T-cell (primary cell): ENCODE measurements at regions not wholly inside any gene's neighbourhood (a gene's known extent, or its start where the extent isn't known, plus 50 kb on each side); places are given as distances from the start of the nearest gene placed in this dataset.
"Not testable (repeated sequence)": the region's sequence is repeated elsewhere in the genome, so short reads cannot be mapped to it uniquely, and the experiment has no call there.

Source experiments
- ATAC-seq, 4 experiments: fragments of 200-7000 bp in 3 of 4; fragments of 150-1000 bp in 1 of 4; cut with Tn5 transposase; replicated peaks in 1 of 4; 1 replicate in 3 of 4; 2 replicates in 1 of 4; pipeline ENCODE4 v1.10.0; 2021; ENCODE audit warnings: moderate library complexity in 3 of 4, mild to moderate bottlenecking in 2 of 4, moderate number of reproducible peaks in 1 of 4
- CTCF ChIA-PET, 2 donors: fragments of 300-600 bp; sonication (Branson Sonifier 250); formaldehyde crosslinking; loops; one replicate each; lab custom pipeline; 2022; ENCODE audit warnings: antibody characterized with exemption in 2 of 2; lab: Charles Lee
- POLR2A ChIA-PET, 2 donors: fragments of 300-600 bp; sonication (Branson Sonifier 250); formaldehyde crosslinking; loops; one replicate each; lab custom pipeline; 2022; ENCODE audit warnings: antibody characterized with exemption in 2 of 2; lab: Charles Lee
- DNase-seq, 35 experiments: peaks; one replicate each; pipeline versions ENCODE4 v3.0.0 to v3.0.0-alpha.2; 2013 to 2023
- H3K27ac ChIP-seq: one replicate; pipeline ENCODE4 v1.5.1; 2013; ENCODE audit warnings: low read length
- H3K27me3 ChIP-seq, 2 experiments: replicated peaks in 1 of 2; 1 replicate in 1 of 2; 2 replicates in 1 of 2; pipeline versions ENCODE4 v1.6.1 to v1.7.0; 2013; ENCODE audit warnings: low read length in 1 of 2, mixed read lengths in 1 of 2; ENCODE audit not compliant: control insufficient read depth in 2 of 2, insufficient read depth in 2 of 2; ENCODE audit errors: extremely low read depth in 1 of 2
- H3K36me3 ChIP-seq, 2 donors: 1 replicate in 1 of 2; 2 replicates in 1 of 2; pipeline versions ENCODE4 v1.6.1 to v1.7.0; 2013; ENCODE audit warnings: low read length in 1 of 2; ENCODE audit not compliant: control insufficient read depth in 2 of 2, insufficient read depth in 1 of 2; ENCODE audit errors: extremely low read depth in 1 of 2
- H3K4me1 ChIP-seq, 2 experiments: 1 replicate in 1 of 2; 2 replicates in 1 of 2; pipeline versions ENCODE4 v1.6.1 to v1.7.0; 2013; ENCODE audit warnings: low read length in 2 of 2, mixed read lengths in 1 of 2; ENCODE audit not compliant: insufficient read depth in 2 of 2, control insufficient read depth in 1 of 2; ENCODE audit errors: extremely low read depth in 1 of 2
- H3K4me3 ChIP-seq, 2 donors: 1 replicate in 1 of 2; 2 replicates in 1 of 2; pipeline versions ENCODE4 v1.5.1 to v1.7.0; 2013; ENCODE audit warnings: mild to moderate bottlenecking in 2 of 2, low read length in 1 of 2, moderate library complexity in 1 of 2; ENCODE audit not compliant: control insufficient read depth in 1 of 2; ENCODE audit errors: extremely low read depth in 1 of 2
- H3K9me3 ChIP-seq: 2 replicates; pipeline ENCODE4 v1.7.0; 2013
- H3K27ac Mint-ChIP-seq, 2 donors: one replicate each; pipeline ENCODE4 v1.8.0; 2020 to 2021; ENCODE audit warnings: mild to moderate bottlenecking in 2 of 2, mixed read lengths in 2 of 2
- H3K27me3 Mint-ChIP-seq, 2 donors: one replicate each; pipeline ENCODE4 v1.8.0; 2021 to 2022; ENCODE audit warnings: mixed read lengths in 2 of 2
- H3K36me3 Mint-ChIP-seq: one replicate; pipeline ENCODE4 v1.8.0; 2021; ENCODE audit warnings: mixed read lengths
- H3K4me1 Mint-ChIP-seq, 3 donors: one replicate each; pipeline ENCODE4 v1.8.0; 2020 to 2022; ENCODE audit warnings: mixed read lengths in 3 of 3, mild to moderate bottlenecking in 1 of 3
- H3K4me3 Mint-ChIP-seq, 3 donors: one replicate each; pipeline ENCODE4 v1.8.0; 2020 to 2022; ENCODE audit warnings: mild to moderate bottlenecking in 3 of 3, mixed read lengths in 3 of 3, moderate library complexity in 3 of 3
- H3K9me3 Mint-ChIP-seq, 3 donors: one replicate each; pipeline ENCODE4 v1.8.0; 2020 to 2022; ENCODE audit warnings: mixed read lengths in 3 of 3
- whole genome bisulfite sequencing: methylation state at CpG from one replicate; pipeline ENCODE4 v1.1.5; 2013; ENCODE audit warnings: missing lambda C conversion rate; ENCODE audit not compliant: insufficient coverage; 5-methylcytosine and 5-hydroxymethylcytosine counted together

- H3K9me3 ChIP-seq, H3K4me3 ChIP-seq, DNase-seq, POLR2A ChIA-PET, H3K4me1 ChIP-seq, H3K27me3 ChIP-seq, H3K4me3 Mint-ChIP-seq, ATAC-seq, H3K9me3 Mint-ChIP-seq, H3K36me3 ChIP-seq, H3K36me3 Mint-ChIP-seq, H3K4me1 Mint-ChIP-seq, H3K27ac ChIP-seq, H3K27me3 Mint-ChIP-seq, H3K27ac Mint-ChIP-seq, CTCF ChIA-PET: not testable (repeated sequence)
- no CpG with 5 or more reads among the region's 2 CpGs for WGBS
Observed at GRCh38 chr2:87432711-87433453, 315.0 kb upstream of the PLGLB2 start.

DNA sequence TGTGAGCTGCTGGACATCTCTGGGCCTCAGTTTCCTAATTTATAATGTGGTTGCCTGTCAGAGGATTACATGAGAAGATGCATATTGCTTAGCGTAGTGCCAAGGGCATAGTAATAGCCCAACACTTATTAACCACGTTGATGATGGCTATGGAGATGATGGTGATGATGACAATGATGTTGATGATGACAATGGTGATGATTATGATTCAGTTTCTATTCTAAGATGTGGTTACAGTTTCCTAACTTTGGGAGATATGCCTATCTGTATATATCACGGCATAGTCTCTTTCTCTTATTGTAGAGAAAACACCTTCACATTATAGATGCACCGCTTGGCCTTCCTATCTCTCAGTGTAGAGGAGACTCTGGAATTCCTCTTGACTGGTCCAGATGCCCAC is 311.9 kb upstream of the PLGLB2 start:
- H3K4me1 Mint-ChIP-seq, H3K4me1 ChIP-seq, H3K27me3 ChIP-seq, H3K9me3 Mint-ChIP-seq, H3K4me3 Mint-ChIP-seq, POLR2A ChIA-PET, H3K27ac Mint-ChIP-seq, H3K27me3 Mint-ChIP-seq, H3K36me3 ChIP-seq, ATAC-seq, H3K4me3 ChIP-seq, DNase-seq, H3K27ac ChIP-seq, H3K9me3 ChIP-seq, H3K36me3 Mint-ChIP-seq, CTCF ChIA-PET: not testable (repeated sequence)
- WGBS: no CpG with 5 or more reads among the region's 4 CpGs

- H3K27ac ChIP-seq, ATAC-seq, H3K36me3 ChIP-seq, POLR2A ChIA-PET, H3K4me3 Mint-ChIP-seq, DNase-seq, H3K9me3 ChIP-seq, H3K4me1 ChIP-seq, H3K36me3 Mint-ChIP-seq, CTCF ChIA-PET, H3K9me3 Mint-ChIP-seq, H3K27me3 ChIP-seq, H3K4me3 ChIP-seq, H3K27me3 Mint-ChIP-seq, H3K27ac Mint-ChIP-seq: not testable (repeated sequence)
- H3K4me1 Mint-ChIP-seq: peaks cover 0 to 10% (median 0%) of the 10 kb centered on the region in 3 donors
- WGBS: no CpG with 5 or more reads among the region's 4 CpGs
Observed at GRCh38 chr2:87437701-87438260, 310.1 kb upstream of the PLGLB2 start.

GRCh38 chr2:87438780-87439454 is 309.0 kb upstream of the PLGLB2 start:
- ATAC-seq, H3K27ac Mint-ChIP-seq, H3K27me3 Mint-ChIP-seq, DNase-seq, CTCF ChIA-PET, H3K4me3 ChIP-seq, H3K9me3 Mint-ChIP-seq, H3K36me3 ChIP-seq, POLR2A ChIA-PET, H3K9me3 ChIP-seq, H3K4me1 ChIP-seq, H3K4me3 Mint-ChIP-seq, H3K27ac ChIP-seq, H3K36me3 Mint-ChIP-seq, H3K27me3 ChIP-seq: not testable (repeated sequence)
- peaks cover 0 to 18% (median 0%) of the 10 kb centered on the region in 3 donors for H3K4me1 Mint-ChIP-seq
- no CpG with 5 or more reads among the region's 6 CpGs for WGBS

GRCh38 chr2:87439617-87440204 is 308.2 kb upstream of the PLGLB2 start:
- CTCF ChIA-PET, H3K27ac Mint-ChIP-seq, H3K9me3 Mint-ChIP-seq, H3K4me1 ChIP-seq, H3K4me3 Mint-ChIP-seq, POLR2A ChIA-PET, H3K4me3 ChIP-seq, DNase-seq, H3K27me3 ChIP-seq, H3K36me3 Mint-ChIP-seq, ATAC-seq, H3K27ac ChIP-seq, H3K36me3 ChIP-seq, H3K9me3 ChIP-seq, H3K27me3 Mint-ChIP-seq: not testable (repeated sequence)
- H3K4me1 Mint-ChIP-seq: peaks cover 0 to 21% (median 0%) of the 10 kb centered on the region in 3 donors
- WGBS: 86% methylated on average over 1 of the region's 7 CpGs

GRCh38 chr2:87440650-87441049 is 307.2 kb upstream of the PLGLB2 start:
- CTCF ChIA-PET, H3K27me3 ChIP-seq, H3K27ac Mint-ChIP-seq, H3K27ac ChIP-seq, POLR2A ChIA-PET, H3K9me3 ChIP-seq, ATAC-seq, H3K4me1 ChIP-seq, H3K36me3 Mint-ChIP-seq, DNase-seq, H3K9me3 Mint-ChIP-seq, H3K36me3 ChIP-seq, H3K27me3 Mint-ChIP-seq, H3K4me3 ChIP-seq, H3K4me3 Mint-ChIP-seq: not testable (repeated sequence)
- H3K4me1 Mint-ChIP-seq: peaks cover 0 to 26% (median 0%) of the 10 kb centered on the region in 3 donors
- no CpG with 5 or more reads among the region's 2 CpGs for WGBS
